ENCODE measurements at regions not wholly inside any gene's neighbourhood (a gene's known extent, or its start where the extent isn't known, plus 50 kb on each side); places are given as distances from the start of the nearest gene placed in this dataset.

DNA sequence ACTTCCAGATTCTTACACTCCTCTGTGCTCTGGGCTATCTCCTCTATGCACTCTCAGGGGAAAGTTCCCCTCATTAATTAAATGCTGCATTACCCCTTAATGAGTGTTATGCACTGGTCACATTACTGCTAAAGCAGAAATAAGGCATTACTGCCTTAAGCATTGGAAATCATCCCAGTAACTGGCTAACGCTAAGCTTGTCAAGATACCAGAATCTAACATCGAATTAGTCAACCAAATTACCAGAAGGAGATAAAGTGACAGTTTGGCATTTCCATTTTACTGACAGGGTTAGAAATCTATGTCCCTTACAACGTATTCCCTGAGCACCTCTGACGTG is 69.5 kb upstream of the FAM169A start:
- Histone ChIP-seq H3K9ac (ENCODE audit: low read length) (no peak overlapping the region), H3K4me3 (ENCODE audit: control extremely low read depth in 1 of 5, extremely low read depth in 1 of 5, insufficient read depth in 1 of 5, low read depth in 2 of 5, low read length in 4 of 5) (no peak overlapping the region), H3K27me3 (replicated peaks in 1 of 4; ENCODE audit: control extremely low read depth in 1 of 4, control insufficient read depth in 3 of 4, insufficient read depth in 4 of 4, low read length in 3 of 4) (peaks cover 0 to 26% (median 16%) of the 10 kb centered on the region in 4 experiments), H3K9me3 (ENCODE audit: control extremely low read depth in 1 of 3, control insufficient read depth in 2 of 3, insufficient read depth in 1 of 3, low read length in 2 of 3) (no peaks in the 10 kb centered on the region), H3K4me1 (ENCODE audit: control insufficient read depth in 2 of 2, insufficient read depth in 2 of 2, low read length in 2 of 2) (no peaks in the 10 kb centered on the region), H3K27ac (ENCODE audit: low read length in 2 of 2) (no peak overlapping the region), H2AFZ (ENCODE audit: insufficient read depth, low read depth, low read length, poor library complexity, severe bottlenecking) (no peak overlapping the region), H4K20me1 (ENCODE audit: control insufficient read depth, insufficient read depth, low read length, poor library complexity, severe bottlenecking) (no peaks in the 10 kb centered on the region), H3K79me2 (ENCODE audit: control insufficient read depth, insufficient read depth, low read length) (no peaks in the 10 kb centered on the region), H3K4me2 (replicated peaks; ENCODE audit: low read depth, low read length, poor library complexity, severe bottlenecking) (no peak overlapping the region), H3K36me3 (replicated peaks in 1 of 2; ENCODE audit: control extremely low read depth in 1 of 2, control insufficient read depth in 1 of 2, extremely low read depth in 1 of 2, insufficient read depth in 2 of 2, low read length in 1 of 2) (no peaks in the 10 kb centered on the region)
- DNase-seq (no peak), ATAC-seq (ENCODE audit: low read depth) (no peak)
- WGBS (ENCODE audit: insufficient coverage): 21% methylated on average over 2 of the region's 4 CpGs
- intact Hi-C loops (cut with micrococcal nuclease): no loop called here
- TF ChIP-seq, protein P1, sequence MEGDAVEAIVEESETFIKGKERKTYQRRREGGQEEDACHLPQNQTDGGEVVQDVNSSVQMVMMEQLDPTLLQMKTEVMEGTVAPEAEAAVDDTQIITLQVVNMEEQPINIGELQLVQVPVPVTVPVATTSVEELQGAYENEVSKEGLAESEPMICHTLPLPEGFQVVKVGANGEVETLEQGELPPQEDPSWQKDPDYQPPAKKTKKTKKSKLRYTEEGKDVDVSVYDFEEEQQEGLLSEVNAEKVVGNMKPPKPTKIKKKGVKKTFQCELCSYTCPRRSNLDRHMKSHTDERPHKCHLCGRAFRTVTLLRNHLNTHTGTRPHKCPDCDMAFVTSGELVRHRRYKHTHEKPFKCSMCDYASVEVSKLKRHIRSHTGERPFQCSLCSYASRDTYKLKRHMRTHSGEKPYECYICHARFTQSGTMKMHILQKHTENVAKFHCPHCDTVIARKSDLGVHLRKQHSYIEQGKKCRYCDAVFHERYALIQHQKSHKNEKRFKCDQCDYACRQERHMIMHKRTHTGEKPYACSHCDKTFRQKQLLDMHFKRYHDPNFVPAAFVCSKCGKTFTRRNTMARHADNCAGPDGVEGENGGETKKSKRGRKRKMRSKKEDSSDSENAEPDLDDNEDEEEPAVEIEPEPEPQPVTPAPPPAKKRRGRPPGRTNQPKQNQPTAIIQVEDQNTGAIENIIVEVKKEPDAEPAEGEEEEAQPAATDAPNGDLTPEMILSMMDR (IDR thresholded peaks at IDR 0.05): no peak
- no peak for TF ChIP-seq EZH2 (IDR thresholded peaks at IDR 0.05; ENCODE audit: borderline replicate concordance, insufficient read depth, low read depth, low read length, poor library complexity, severe bottlenecking)
- Mint-ChIP-seq H3K4me3 (no peak overlapping the region), H3K27me3 (peaks cover 37% of the 10 kb centered on the region), H3K9me3 (ENCODE audit: insufficient read depth) (no peaks in the 10 kb centered on the region), H3K27ac (no peak overlapping the region), H3K4me1 (no peaks in the 10 kb centered on the region)
- ChIA-PET CTCF (interaction anchor here (1.4 kb wide), 1 partner anchor 12 kb away, joined by 3 read pairs; no protein-coding TSS in a partner anchor), POLR2A (no interaction called here)

DNA sequence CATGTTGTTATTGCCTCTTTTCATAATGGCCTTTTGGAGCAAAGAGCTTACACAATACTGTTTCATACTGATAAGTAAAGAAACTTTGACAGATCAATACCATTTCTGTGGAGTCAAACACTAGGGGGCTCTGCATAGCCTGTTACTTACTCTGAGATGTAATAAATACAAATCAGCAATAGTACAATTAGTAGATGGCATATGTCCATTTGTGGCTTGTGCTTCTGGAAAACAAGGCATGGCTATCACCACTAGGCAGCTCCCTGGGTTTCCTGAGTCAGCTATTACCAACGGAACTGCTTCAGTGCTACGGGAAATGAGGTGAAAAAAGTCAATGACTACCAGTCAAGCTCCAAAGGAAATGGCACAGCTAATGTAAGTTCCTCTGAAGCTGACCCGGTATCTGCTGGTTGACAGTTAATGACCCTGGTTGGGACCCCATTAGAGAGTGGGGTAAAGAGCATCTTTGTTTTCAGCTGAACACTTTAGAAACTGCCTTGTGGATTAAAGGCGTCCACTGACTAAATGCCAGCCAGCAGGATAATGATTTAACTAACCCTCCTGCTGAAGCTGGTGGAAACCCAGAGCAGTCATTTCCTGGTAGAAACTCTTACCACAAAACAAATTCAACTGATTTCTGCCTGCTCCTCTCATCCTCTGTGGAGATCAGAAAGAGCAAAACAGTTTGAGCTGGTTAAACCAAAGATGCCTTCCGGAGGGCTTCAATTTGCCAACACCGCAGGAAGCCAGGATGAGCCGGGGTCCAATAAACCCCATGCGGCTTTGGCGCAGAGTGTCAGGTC is 69.0 kb upstream of the FAM169A start:
- TF ChIP-seq, protein P1 (IDR thresholded peaks at IDR 0.05): no peak
- TF ChIP-seq EZH2 (IDR thresholded peaks at IDR 0.05; ENCODE audit: borderline replicate concordance, insufficient read depth, low read depth, low read length, poor library complexity, severe bottlenecking): no peak
- H3K4me2 ChIP-seq (replicated peaks; ENCODE audit: low read depth, low read length, poor library complexity, severe bottlenecking): no peak overlapping the region
- WGBS (ENCODE audit: insufficient coverage): 12% methylated on average over 9 of the region's 9 CpGs
- H3K9ac ChIP-seq (ENCODE audit: low read length): no peak overlapping the region
- no peak overlapping the region for H3K27ac Mint-ChIP-seq
- ChIA-PET POLR2A (no interaction called here), CTCF (interaction anchor here (1.4 kb wide), 1 partner anchor 13 kb away, joined by 3 read pairs; no protein-coding TSS in a partner anchor)
- no peak overlapping the region for H2AFZ ChIP-seq (ENCODE audit: insufficient read depth, low read depth, low read length, poor library complexity, severe bottlenecking)
- no peaks in the 10 kb centered on the region for H3K9me3 Mint-ChIP-seq (ENCODE audit: insufficient read depth)
- H3K4me1 ChIP-seq (ENCODE audit: control insufficient read depth in 2 of 2, insufficient read depth in 2 of 2, low read length in 2 of 2): no peaks in the 10 kb centered on the region
- H3K4me3 ChIP-seq (ENCODE audit: control extremely low read depth in 1 of 5, extremely low read depth in 1 of 5, insufficient read depth in 1 of 5, low read depth in 2 of 5, low read length in 4 of 5): no peak overlapping the region
- H4K20me1 ChIP-seq (ENCODE audit: control insufficient read depth, insufficient read depth, low read length, poor library complexity, severe bottlenecking): no peaks in the 10 kb centered on the region
- no peaks in the 10 kb centered on the region for H3K9me3 ChIP-seq (ENCODE audit: control extremely low read depth in 1 of 3, control insufficient read depth in 2 of 3, insufficient read depth in 1 of 3, low read length in 2 of 3)
- H3K27me3 Mint-ChIP-seq: peaks cover 37% of the 10 kb centered on the region
- intact Hi-C loops (cut with micrococcal nuclease): no loop called here
- ATAC-seq (ENCODE audit: low read depth): no peak
- no peak overlapping the region for H3K27ac ChIP-seq (ENCODE audit: low read length in 2 of 2)
- no peaks in the 10 kb centered on the region for H3K36me3 ChIP-seq (replicated peaks in 1 of 2; ENCODE audit: control extremely low read depth in 1 of 2, control insufficient read depth in 1 of 2, extremely low read depth in 1 of 2, insufficient read depth in 2 of 2, low read length in 1 of 2)
- H3K27me3 ChIP-seq (replicated peaks in 1 of 4; ENCODE audit: control extremely low read depth in 1 of 4, control insufficient read depth in 3 of 4, insufficient read depth in 4 of 4, low read length in 3 of 4): peaks cover 0 to 26% (median 16%) of the 10 kb centered on the region in 4 experiments
- no peaks in the 10 kb centered on the region for H3K4me1 Mint-ChIP-seq
- no peaks in the 10 kb centered on the region for H3K79me2 ChIP-seq (ENCODE audit: control insufficient read depth, insufficient read depth, low read length)
- H3K4me3 Mint-ChIP-seq: no peak overlapping the region
- DNase-seq: no peak
